ENCODE measurements at regions not wholly inside any gene's neighbourhood (a gene's known extent, or its start where the extent isn't known, plus 50 kb on each side); places are given as distances from the start of the nearest gene placed in this dataset.

- H3K27me3 Mint-ChIP-seq (ENCODE audit: unreplicated experiment), result peaks cover 3% of the 10 kb centered on the region
- no peak for TF ChIP-seq CTCF (IDR thresholded peaks at IDR 0.05; ENCODE audit: unreplicated experiment)
- H3K36me3 Mint-ChIP-seq (ENCODE audit: low read depth, unreplicated experiment), result no peaks in the 10 kb centered on the region
- H3K27ac Mint-ChIP-seq (ENCODE audit: unreplicated experiment), result no peak overlapping the region
- DNase-seq (ENCODE audit: low spot score), result no peak
- no peak overlapping the region for H3K4me3 Mint-ChIP-seq (ENCODE audit: unreplicated experiment)
- peaks cover 13% of the 10 kb centered on the region for H3K4me1 Mint-ChIP-seq (ENCODE audit: unreplicated experiment)
- no peaks in the 10 kb centered on the region for H3K9me3 Mint-ChIP-seq (ENCODE audit: unreplicated experiment)
These were observed 223.2 kb upstream of the NFIA start for GRCh38 chr1:60859111-60859510.

- peaks cover 13% of the 10 kb centered on the region for H3K4me1 Mint-ChIP-seq (ENCODE audit: unreplicated experiment)
- H3K4me3 Mint-ChIP-seq (ENCODE audit: unreplicated experiment), result no peak overlapping the region
- H3K27me3 Mint-ChIP-seq (ENCODE audit: unreplicated experiment), result peaks cover 3% of the 10 kb centered on the region
- no peaks in the 10 kb centered on the region for H3K9me3 Mint-ChIP-seq (ENCODE audit: unreplicated experiment)
- no peak for DNase-seq (ENCODE audit: low spot score)
- no peak for TF ChIP-seq CTCF (IDR thresholded peaks at IDR 0.05; ENCODE audit: unreplicated experiment)
- no peaks in the 10 kb centered on the region for H3K36me3 Mint-ChIP-seq (ENCODE audit: low read depth, unreplicated experiment)
- H3K27ac Mint-ChIP-seq (ENCODE audit: unreplicated experiment), result no peak overlapping the region
These were observed 224.5 kb upstream of the NFIA start for GRCh38 chr1:60857851-60858250.

- H3K9me3 Mint-ChIP-seq (ENCODE audit: unreplicated experiment), result no peaks in the 10 kb centered on the region
- TF ChIP-seq CTCF (IDR thresholded peaks at IDR 0.05; ENCODE audit: unreplicated experiment), result no peak
- no peak overlapping the region for H3K27ac Mint-ChIP-seq (ENCODE audit: unreplicated experiment)
- DNase-seq (ENCODE audit: low spot score), result no peak
- H3K27me3 Mint-ChIP-seq (ENCODE audit: unreplicated experiment), result peaks cover 1% of the 10 kb centered on the region
- H3K36me3 Mint-ChIP-seq (ENCODE audit: low read depth, unreplicated experiment), result no peaks in the 10 kb centered on the region
- H3K4me1 Mint-ChIP-seq (ENCODE audit: unreplicated experiment), result no peaks in the 10 kb centered on the region
- no peak overlapping the region for H3K4me3 Mint-ChIP-seq (ENCODE audit: unreplicated experiment)
These were observed 232.3 kb upstream of the NFIA start for GRCh38 chr1:60850084-60850483.

GRCh38 chr1:60849401-60849800, 233.0 kb upstream of the NFIA start:
- no peaks in the 10 kb centered on the region for H3K4me1 Mint-ChIP-seq (ENCODE audit: unreplicated experiment)
- DNase-seq (ENCODE audit: low spot score), result no peak
- no peaks in the 10 kb centered on the region for H3K27me3 Mint-ChIP-seq (ENCODE audit: unreplicated experiment)
- H3K9me3 Mint-ChIP-seq (ENCODE audit: unreplicated experiment), result no peaks in the 10 kb centered on the region
- H3K36me3 Mint-ChIP-seq (ENCODE audit: low read depth, unreplicated experiment), result no peaks in the 10 kb centered on the region
- H3K4me3 Mint-ChIP-seq (ENCODE audit: unreplicated experiment), result no peak overlapping the region
- no peak overlapping the region for H3K27ac Mint-ChIP-seq (ENCODE audit: unreplicated experiment)
- TF ChIP-seq CTCF (IDR thresholded peaks at IDR 0.05; ENCODE audit: unreplicated experiment), result no peak

- H3K4me1 Mint-ChIP-seq (ENCODE audit: unreplicated experiment), result no peaks in the 10 kb centered on the region
- H3K4me3 Mint-ChIP-seq (ENCODE audit: unreplicated experiment), result no peak overlapping the region
- DNase-seq (ENCODE audit: low spot score), result no peak
- H3K27ac Mint-ChIP-seq (ENCODE audit: unreplicated experiment), result no peak overlapping the region
- H3K9me3 Mint-ChIP-seq (ENCODE audit: unreplicated experiment), result no peaks in the 10 kb centered on the region
- no peaks in the 10 kb centered on the region for H3K27me3 Mint-ChIP-seq (ENCODE audit: unreplicated experiment)
- no peaks in the 10 kb centered on the region for H3K36me3 Mint-ChIP-seq (ENCODE audit: low read depth, unreplicated experiment)
- peak; percentile 83 for TF ChIP-seq CTCF (IDR thresholded peaks at IDR 0.05; ENCODE audit: unreplicated experiment)
These were observed 233.7 kb upstream of the NFIA start for GRCh38 chr1:60848583-60849188.

Data from endothelial cell (in vitro differentiated cells).